K562 (cell line): ENCODE measurements at regions not wholly inside any gene's neighbourhood (a gene's known extent, or its start where the extent isn't known, plus 50 kb on each side); places are given as distances from the start of the nearest gene placed in this dataset.

Experiments
- ATF1 ChIP-seq, 2 experiments: fragments of 450-650 bp in 1 of 2; IDR thresholded peaks; 2 replicates each; pipeline ENCODE4 v1.6.1; 2016; ENCODE audit warnings: missing compliant biosample characterization in 1 of 2, missing genetic modification characterization in 1 of 2
- CTCF ChIP-seq, 3 experiments: IDR thresholded peaks in 2 of 3; conservative IDR thresholded peaks in 1 of 3; 2 replicates each; pipeline ENCODE4 v1.5.1; 2011 to 2012; ENCODE audit warnings: low read length in 3 of 3, mild to moderate bottlenecking in 3 of 3, control low read depth in 2 of 3, improper control_type of control experiment in 1 of 3, inconsistent platforms in 1 of 3, low read depth in 1 of 3, mixed read lengths in 1 of 3, moderate library complexity in 1 of 3; ENCODE audit not compliant: insufficient read depth in 2 of 3
- EZH2 ChIP-seq: IDR thresholded peaks from 2 replicates; pipeline ENCODE4 v1.6.1; 2012; ENCODE audit warnings: low read depth, mild to moderate bottlenecking, inconsistent platforms, low read length, borderline replicate concordance
- FOXM1 ChIP-seq, 2 experiments: fragments of 450-650 bp in 1 of 2; sonication (generic) in 1 of 2; formaldehyde crosslinking in 1 of 2; IDR thresholded peaks; 2 replicates each; pipeline versions ENCODE4 v1.6.1 to v1.9.0; 2017 to 2022; ENCODE audit warnings: low read depth in 2 of 2, mild to moderate bottlenecking in 2 of 2, missing genetic modification reagents in 1 of 2, moderate library complexity in 1 of 2
- ZNF23 ChIP-seq: fragments of 250-450 bp; sonication (Bioruptor Pico); IDR thresholded peaks from 2 replicates; pipeline ENCODE4 v1.4.0; 2020; ENCODE audit warnings: mild to moderate bottlenecking

- TF ChIP-seq FOXM1 (IDR thresholded peaks at IDR 0.05; ENCODE audit: low read depth) (no peak), FOXM1 (CRISPR knock-in tag; IDR thresholded peaks at IDR 0.05; ENCODE audit: low read depth) (no peak), ATF1 (CRISPR knock-in tag; IDR thresholded peaks at IDR 0.05) (no peak), ATF1 (tag; IDR thresholded peaks at IDR 0.05) (no peak), CTCF (IDR thresholded peaks at IDR 0.05 in 2 of 3, conservative IDR thresholded peaks at IDR 0.05 in 1 of 3; ENCODE audit: insufficient read depth in 2 of 3, low read depth in 1 of 3, low read length in 3 of 3) (no peak), ZNF23 (no peak), EZH2 (no peak)
Observed at GRCh38 chr7:56449762-56450161, 333.5 kb upstream of the NUPR2 start.
